GM18507 (cell line): ENCODE measurements at regions not wholly inside any gene's neighbourhood (a gene's known extent, or its start where the extent isn't known, plus 50 kb on each side); places are given as distances from the start of the nearest gene placed in this dataset.

Experiments used
- DNase-seq: peaks from one replicate; pipeline ENCODE4 v3.0.0; 2011; ENCODE audit warnings: low read depth; ENCODE audit not compliant: insufficient read length; ENCODE audit errors: extremely low spot score
- FAIRE-seq: peaks from 2 replicates; lab custom pipeline; 2011; peaks lifted over from hg19 to GRCh38; lab: Jason Lieb, UNC

GRCh38 chr5:85148701-85149100 is 764.0 kb upstream of the EDIL3 start:
- DNase-seq (no peak), FAIRE-seq (no peak)

DNA sequence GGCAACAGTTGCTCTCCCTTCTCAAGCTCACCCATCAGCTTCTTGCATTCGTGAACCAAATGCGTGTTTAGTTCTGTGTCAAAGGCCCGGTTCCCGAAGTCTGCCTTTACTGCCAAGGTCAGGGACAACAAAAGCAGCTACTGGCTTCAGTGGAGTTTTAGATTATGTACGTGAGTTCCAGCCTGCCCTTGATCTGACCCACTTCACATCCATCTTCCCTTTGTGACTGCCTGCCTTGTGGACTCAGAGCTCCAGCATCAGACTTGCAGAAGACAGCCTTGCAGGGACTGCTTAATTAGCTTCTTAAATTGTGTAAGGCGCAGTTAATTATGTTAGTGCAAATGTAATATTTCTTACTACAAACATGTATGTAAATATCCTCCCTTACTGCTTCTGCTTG is 774.7 kb upstream of the EDIL3 start:
- DNase-seq = no peak
- FAIRE-seq = no peak

DNA sequence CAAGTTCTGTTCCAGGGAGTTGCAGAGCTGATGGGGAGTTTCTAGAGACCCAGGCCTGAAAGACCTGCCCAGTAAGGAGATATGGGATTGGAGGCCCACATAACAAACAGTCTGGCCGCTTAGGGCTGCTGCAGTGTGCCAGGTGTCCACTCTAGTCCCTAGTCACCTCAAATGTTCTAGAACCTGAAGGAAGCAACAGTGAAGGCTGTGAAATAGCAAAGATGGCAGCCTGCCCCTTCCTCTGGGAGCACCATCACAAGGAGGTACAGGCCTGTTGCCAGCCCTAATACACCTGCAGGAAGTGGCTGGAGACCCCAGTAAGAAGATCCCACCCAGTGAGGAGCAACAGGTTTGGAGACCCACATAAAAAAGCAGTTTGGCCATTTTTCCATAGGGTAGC is 783.8 kb upstream of the EDIL3 start:
- FAIRE-seq (no peak), DNase-seq (no peak)

- no peak for FAIRE-seq
- no peak for DNase-seq
Measured at GRCh38 chr5:85170183-85170582, 785.5 kb upstream of the EDIL3 start.

DNA sequence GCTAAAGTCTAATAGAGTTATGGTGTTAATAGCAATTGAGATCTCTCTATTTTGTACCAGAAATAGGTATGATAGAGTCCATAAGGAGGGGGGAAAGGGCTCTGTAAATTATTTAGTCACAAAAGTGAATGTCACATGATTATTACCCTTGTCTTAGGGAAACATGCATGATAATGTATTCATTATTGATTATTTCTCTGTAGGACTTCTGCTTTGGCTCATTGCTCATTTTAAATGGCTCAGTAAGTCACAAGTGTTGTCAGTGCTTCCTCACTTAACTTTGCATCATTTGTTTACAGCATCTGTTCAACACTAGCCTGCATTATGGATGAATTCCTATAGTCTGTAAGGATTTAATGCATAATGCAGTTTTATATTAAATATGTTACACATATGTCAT is 788.8 kb upstream of the EDIL3 start:
- FAIRE-seq (no peak), DNase-seq (no peak)

- DNase-seq (no peak), FAIRE-seq (no peak)
Measured at GRCh38 chr5:85182344-85182743, 797.7 kb upstream of the EDIL3 start.

DNA sequence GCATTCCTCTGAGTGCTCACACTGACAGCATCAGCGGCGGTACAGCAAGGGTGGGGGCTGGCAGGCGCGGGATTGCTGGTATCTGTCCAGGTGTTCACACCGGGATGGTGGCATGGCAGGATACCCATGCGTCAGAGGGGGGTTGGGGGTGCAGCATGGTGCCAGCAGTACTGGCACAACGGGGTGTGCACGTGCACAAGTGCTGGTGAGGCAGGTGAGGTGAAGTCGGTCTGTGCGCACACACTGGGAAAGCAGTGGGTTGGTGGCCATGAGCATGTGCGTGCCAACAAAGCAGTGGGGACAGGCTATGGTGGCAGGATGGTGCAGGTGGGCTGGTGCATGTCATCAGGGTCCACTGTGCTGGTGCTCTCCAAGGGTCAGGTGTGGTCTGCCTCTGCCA is 819.6 kb upstream of the EDIL3 start:
- FAIRE-seq (no peak), DNase-seq (no peak)

- DNase-seq (no peak), FAIRE-seq (no peak)
Measured at GRCh38 chr5:85205430-85205829, 820.8 kb upstream of the EDIL3 start.

DNA sequence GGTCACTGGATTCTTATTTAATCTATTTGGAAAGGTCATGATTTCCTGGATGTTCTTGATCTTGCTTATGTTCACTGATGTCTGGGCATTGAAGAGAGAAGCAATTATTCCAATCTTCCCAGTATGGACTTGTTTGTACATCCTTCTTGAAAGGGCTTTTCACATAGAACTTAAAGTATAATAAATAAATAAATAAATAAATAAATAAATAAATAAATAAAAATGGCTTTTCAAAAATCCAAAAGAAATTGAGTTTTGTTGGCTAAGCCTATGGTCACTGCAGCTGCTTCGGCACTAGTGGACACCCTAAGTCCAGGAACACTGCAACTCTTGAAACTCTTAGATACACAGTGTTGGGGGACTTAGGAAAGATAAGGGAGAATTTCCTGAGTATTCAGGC is 840.7 kb upstream of the EDIL3 start:
- FAIRE-seq (no peak), DNase-seq (no peak)

DNA sequence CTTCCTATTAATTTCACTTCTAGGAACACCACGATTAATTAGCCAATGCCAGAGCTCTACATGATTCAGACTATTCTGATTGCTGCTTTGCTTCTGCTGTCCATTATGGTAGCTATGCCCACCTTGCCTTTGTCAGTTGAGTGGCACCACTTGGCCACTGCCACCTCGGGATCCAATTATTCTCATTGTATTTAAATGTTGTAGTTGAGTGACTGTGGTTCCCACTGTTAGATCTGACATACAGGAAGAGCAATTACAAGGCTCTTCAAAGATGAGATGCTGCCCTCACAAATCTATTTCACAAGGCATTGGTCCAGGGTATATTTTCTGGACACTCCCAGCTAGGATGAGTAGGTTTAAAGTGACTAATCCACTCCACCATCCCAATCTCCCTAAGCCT is 864.5 kb upstream of the EDIL3 start:
- no peak for FAIRE-seq
- no peak for DNase-seq

DNA sequence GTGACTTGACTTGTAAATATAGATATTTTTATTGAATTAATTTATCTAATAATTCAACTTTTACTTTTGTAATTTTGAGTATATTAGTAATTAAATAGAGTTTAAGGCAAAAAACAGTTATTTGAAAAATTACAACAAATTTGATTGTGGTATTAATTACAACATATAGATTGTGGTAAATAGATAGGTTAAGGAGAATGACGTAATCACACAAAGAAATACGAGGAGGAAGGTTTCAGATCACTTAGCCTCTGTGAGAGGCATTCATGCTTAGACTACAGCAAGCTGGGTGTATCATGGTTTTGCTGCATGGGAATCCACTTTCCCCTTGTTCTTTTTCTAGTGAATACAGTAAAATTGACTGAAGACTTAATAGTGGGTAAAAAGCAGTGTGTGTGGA is 878.4 kb upstream of the EDIL3 start:
- FAIRE-seq = no peak

GRCh38 chr5:85266692-85267091 is 882.0 kb upstream of the EDIL3 start:
- DNase-seq = no peak

More for the DNA sequence above, 878.4 kb upstream of the EDIL3 start:
- DNase-seq = no peak

GRCh38 chr5:85268194-85268593 is 883.5 kb upstream of the EDIL3 start:
- DNase-seq (no peak), FAIRE-seq (no peak)

More at GRCh38 chr5:85266692-85267091, 882.0 kb upstream of the EDIL3 start:
- no peak for FAIRE-seq

DNA sequence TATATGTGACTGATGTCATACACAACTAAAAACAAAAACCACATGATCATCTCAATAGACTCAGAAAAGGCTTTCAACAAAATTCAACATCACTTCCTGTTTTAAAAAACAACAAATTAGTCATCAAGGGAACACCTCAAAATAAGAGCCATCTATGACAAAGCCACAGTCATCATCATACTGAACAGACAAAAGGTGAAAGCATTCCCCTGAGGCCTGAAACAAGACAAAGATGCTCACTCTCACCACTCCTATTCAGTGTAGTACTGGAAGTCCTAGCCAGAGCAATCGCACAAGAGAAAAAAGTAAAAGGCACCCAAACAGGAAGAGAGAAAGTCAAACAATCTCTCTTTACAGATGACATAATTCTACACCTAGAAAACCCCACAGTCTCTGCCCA is 893.5 kb upstream of the EDIL3 start:
- FAIRE-seq = no peak

DNA sequence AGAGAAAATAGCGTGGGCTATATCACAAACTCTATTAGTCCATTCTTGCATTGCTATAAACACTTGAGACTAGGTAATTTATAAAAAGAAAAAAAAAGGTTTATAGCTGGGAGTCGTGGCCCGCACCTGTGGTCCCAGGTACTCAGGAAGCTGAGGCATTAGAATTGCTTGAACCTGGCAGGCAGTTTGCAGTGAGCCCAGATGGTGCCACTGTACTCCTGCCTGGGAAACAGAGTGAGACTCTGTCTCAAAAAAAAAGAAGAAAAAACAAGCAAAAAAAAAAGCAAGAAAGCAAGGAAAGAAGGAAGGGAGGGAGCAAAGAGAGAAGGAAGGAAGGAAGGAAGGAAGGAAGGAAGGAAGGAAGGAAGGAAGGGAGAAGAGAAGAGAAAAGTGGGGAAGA is 904.2 kb upstream of the EDIL3 start:
- FAIRE-seq (no peak), DNase-seq (no peak)

More for the DNA sequence above, 893.5 kb upstream of the EDIL3 start:
- no peak for DNase-seq

- no peak for FAIRE-seq
- DNase-seq = no peak
Measured at GRCh38 chr5:85293145-85293785, 908.6 kb upstream of the EDIL3 start.

- DNase-seq (no peak), FAIRE-seq (no peak)
Measured at GRCh38 chr5:85304524-85304923, 919.8 kb upstream of the EDIL3 start.

GRCh38 chr5:85305766-85306165 is 921.1 kb upstream of the EDIL3 start:
- DNase-seq = no peak

GRCh38 chr5:85311536-85311935 is 926.9 kb upstream of the EDIL3 start:
- no peak for FAIRE-seq
- no peak for DNase-seq

More at GRCh38 chr5:85305766-85306165, 921.1 kb upstream of the EDIL3 start:
- FAIRE-seq = no peak

GRCh38 chr5:85320495-85320894 is 935.8 kb upstream of the EDIL3 start:
- FAIRE-seq (no peak), DNase-seq (no peak)

DNA sequence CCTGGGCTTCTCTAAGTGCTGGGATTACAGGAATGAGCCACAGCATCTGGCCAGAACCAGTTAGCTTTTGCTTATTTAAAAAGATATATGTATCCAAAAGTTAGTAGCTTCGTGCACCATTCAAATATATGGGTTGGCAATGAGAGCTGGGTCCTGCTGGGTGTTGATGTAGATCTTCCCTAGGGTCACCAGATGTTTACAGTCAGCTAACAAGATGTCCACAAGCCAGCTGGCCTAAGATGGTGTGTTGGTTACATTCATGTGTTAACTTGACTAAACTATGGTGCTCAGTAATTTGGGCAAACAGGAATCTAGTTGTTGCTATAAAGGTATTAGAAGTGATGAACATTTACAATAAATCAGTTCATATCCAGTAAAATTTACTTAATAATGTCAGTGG is 948.6 kb upstream of the EDIL3 start:
- DNase-seq = no peak
- no peak for FAIRE-seq

GRCh38 chr5:85337435-85337834 is 952.8 kb upstream of the EDIL3 start:
- DNase-seq = no peak
- FAIRE-seq = no peak
